AG10803 (cell line): ENCODE measurements at regions not wholly inside any gene's neighbourhood (a gene's known extent, or its start where the extent isn't known, plus 50 kb on each side); places are given as distances from the start of the nearest gene placed in this dataset.
"Not testable (repeated sequence)": the region's sequence is repeated elsewhere in the genome, so short reads cannot be mapped to it uniquely, and the experiment has no call there.

Experiments
- DNase-seq: peaks from one replicate; pipeline ENCODE4 v3.0.0; 2010; ENCODE audit warnings: low read depth
- H3K4me3 ChIP-seq: 2 replicates; pipeline ENCODE4 v1.5.1; 2011; ENCODE audit warnings: mild to moderate bottlenecking, low read length, control low read depth
- CTCF ChIP-seq: conservative IDR thresholded peaks from 2 replicates; pipeline ENCODE4 v1.5.1; 2011; ENCODE audit warnings: mild to moderate bottlenecking, low read length, control low read depth, inconsistent platforms

GRCh38 chr17:14545156-14545906 lies 244.4 kb downstream of the HS3ST3B1 start:
- TF ChIP-seq CTCF, result no peak
- no peak overlapping the region for H3K4me3 ChIP-seq
- no peak for DNase-seq

GRCh38 chr17:14541714-14542113 lies 240.8 kb downstream of the HS3ST3B1 start:
- no peak for TF ChIP-seq CTCF
- no peak for DNase-seq
- no peak overlapping the region for H3K4me3 ChIP-seq

GRCh38 chr17:14539801-14540200 lies 238.9 kb downstream of the HS3ST3B1 start:
- no peak for DNase-seq
- TF ChIP-seq CTCF, result no peak
- H3K4me3 ChIP-seq, result no peak overlapping the region

- not testable (repeated sequence) for H3K4me3 ChIP-seq, DNase-seq
Measured at GRCh38 chr17:14532242-14532641, 231.4 kb downstream of the HS3ST3B1 start.

- TF ChIP-seq CTCF, result no peak
- H3K4me3 ChIP-seq, result no peak overlapping the region
Measured at GRCh38 chr17:14525551-14526455, 224.9 kb downstream of the HS3ST3B1 start.

GRCh38 chr17:14522795-14523387 lies 222.0 kb downstream of the HS3ST3B1 start:
- H3K4me3 ChIP-seq, result no peak overlapping the region
- DNase-seq, result no peak
- TF ChIP-seq CTCF, result no peak

More at GRCh38 chr17:14525551-14526455, 224.9 kb downstream of the HS3ST3B1 start:
- no peak for DNase-seq

GRCh38 chr17:14518919-14519318 lies 218.0 kb downstream of the HS3ST3B1 start:
- H3K4me3 ChIP-seq, result not testable (repeated sequence)
- peak; percentile 28 for DNase-seq
